GM12878 (cell line): ENCODE measurements at regions not wholly inside any gene's neighbourhood (a gene's known extent, or its start where the extent isn't known, plus 50 kb on each side); places are given as distances from the start of the nearest gene placed in this dataset.

ENCODE experiments used
- ATAC-seq: fragments of 200-7000 bp; cut with Tn5 transposase; 3 replicates; pipeline ENCODE4 v1.9.1; 2020; ENCODE audit warnings: mild to moderate bottlenecking, moderate library complexity
- BruUV-seq: library from RNA; stranded (reverse); fragments of 400-500 nt; replicated peaks from 2 replicates; lab custom pipeline; 2021; lab: Mats Ljungman, UMichigan
- CTCF ChIA-PET: fragments of 300-600 bp; sonication (Branson Sonifier 250); formaldehyde crosslinking; extraction: SDS; loops from one replicate; lab custom pipeline; 2021; ENCODE audit warnings: inconsistent platforms; lab: Yijun Ruan, JAX
- POLR2A ChIA-PET: fragments of 350-600 bp; formaldehyde crosslinking; extraction: SDS; loops from one replicate; lab custom pipeline; 2021; ENCODE audit warnings: inconsistent platforms; lab: Charles Lee
- RAD21 ChIA-PET: fragments of 300-600 bp; sonication (Branson Sonifier 250); formaldehyde crosslinking; loops from one replicate; lab custom pipeline; 2023; ENCODE audit warnings: antibody characterized with exemption; ENCODE audit not compliant: unreplicated experiment; lab: Charles Lee
- SMC1A ChIA-PET: fragments of 300-600 bp; sonication (Branson Sonifier 250); formaldehyde crosslinking; loops from one replicate; lab custom pipeline; 2023; ENCODE audit not compliant: unreplicated experiment, uncharacterized antibody; lab: Charles Lee
- DNase-seq: peaks from one replicate; pipeline ENCODE4 v3.0.0-alpha.2; 2011; ENCODE audit warnings: low read depth, low spot score
- FAIRE-seq: peaks from 3 replicates; lab custom pipeline; 2011; peaks lifted over from hg19 to GRCh38; lab: Jason Lieb, UNC
- H2AFZ ChIP-seq: 2 replicates; pipeline ENCODE4 v1.6.0; 2011; ENCODE audit warnings: low read depth, low read length, control low read depth; ENCODE audit not compliant: control insufficient read depth
- H3K27ac ChIP-seq: 2 replicates; pipeline ENCODE4 v1.5.1; 2011; ENCODE audit warnings: control low read depth; ENCODE audit not compliant: control insufficient read depth, insufficient read depth
- H3K27me3 ChIP-seq, 2 experiments: replicated peaks in 1 of 2; 2 replicates each; pipeline versions ENCODE4 v1.6.0 to v1.6.1; 2011; ENCODE audit warnings: low read length in 1 of 2; ENCODE audit not compliant: control insufficient read depth in 2 of 2, insufficient read depth in 2 of 2
- H3K36me3 ChIP-seq, 2 experiments: 2 replicates each; pipeline ENCODE4 v1.5.1; 2011; ENCODE audit warnings: low read length in 1 of 2; ENCODE audit not compliant: control insufficient read depth in 2 of 2, insufficient read depth in 2 of 2
- H3K4me1 ChIP-seq: 2 replicates; pipeline ENCODE4 v1.6.1; 2011; ENCODE audit warnings: mild to moderate bottlenecking, low read length, moderate library complexity, mixed read lengths; ENCODE audit not compliant: control insufficient read depth, insufficient read depth
- H3K4me2 ChIP-seq: 2 replicates; pipeline ENCODE4 v1.6.0; 2011; ENCODE audit warnings: control low read depth; ENCODE audit not compliant: control insufficient read depth, insufficient read depth
- H3K4me3 ChIP-seq: fragments of 200-600 bp; sonication (generic); 2 replicates; pipeline ENCODE4 v1.5.1; 2016
- H3K79me2 ChIP-seq: 2 replicates; pipeline ENCODE4 v1.6.0; 2011; ENCODE audit warnings: low read length; ENCODE audit not compliant: control insufficient read depth, insufficient read depth
- H3K9ac ChIP-seq: 2 replicates; pipeline ENCODE4 v1.8.0; 2011; ENCODE audit warnings: low read length, control low read depth, mixed read lengths; ENCODE audit not compliant: control insufficient read depth, insufficient read depth
- H3K9me3 ChIP-seq: replicated peaks from 3 replicates; pipeline ENCODE4 v1.5.1; 2011; ENCODE audit warnings: mild to moderate bottlenecking, low read length; ENCODE audit not compliant: control insufficient read depth, insufficient read depth
- H4K20me1 ChIP-seq: 2 replicates; pipeline ENCODE4 v1.6.0; 2011; ENCODE audit not compliant: control insufficient read depth, insufficient read depth
- ATF2 ChIP-seq: IDR thresholded peaks from 2 replicates; pipeline ENCODE4 v1.6.1; 2012; ENCODE audit warnings: low read length, inconsistent platforms
- BHLHE40 ChIP-seq, 2 experiments: fragments of 450-650 bp in 1 of 2; IDR thresholded peaks; 2 replicates each; pipeline ENCODE4 v1.6.1; 2011 to 2017; ENCODE audit warnings: low read depth in 2 of 2, borderline replicate concordance in 1 of 2, improper control_type of control experiment in 1 of 2, low read length in 1 of 2, mild to moderate bottlenecking in 1 of 2
- CBX5 ChIP-seq: sonication (generic); IDR thresholded peaks from 2 replicates; pipeline ENCODE4 v1.6.1; 2016; ENCODE audit warnings: low read depth, moderate library complexity, mild to moderate bottlenecking, inconsistent platforms
- GABPA ChIP-seq: IDR thresholded peaks from 2 replicates; pipeline ENCODE4 v1.6.1; 2014; ENCODE audit warnings: antibody characterized with exemption, low read depth, mild to moderate bottlenecking, inconsistent platforms
- HDAC6 ChIP-seq: fragments of 200-600 bp; sonication (generic); IDR thresholded peaks from one replicate; pipeline ENCODE4 v1.8.0; 2017; ENCODE audit warnings: antibody characterized with exemption; ENCODE audit not compliant: unreplicated experiment
- JUNB ChIP-seq: IDR thresholded peaks from 2 replicates; pipeline ENCODE4 v1.6.1; 2016; ENCODE audit warnings: antibody characterized with exemption, mild to moderate bottlenecking
- KAT2A ChIP-seq: conservative IDR thresholded peaks from 2 replicates; pipeline ENCODE4 v1.6.1; 2011; ENCODE audit warnings: low read depth, low read length; ENCODE audit not compliant: control insufficient read depth
- MTA3 ChIP-seq: IDR thresholded peaks from 2 replicates; pipeline ENCODE4 v1.6.1; 2012; ENCODE audit warnings: low read length, inconsistent platforms, borderline replicate concordance
- NFYB ChIP-seq: IDR thresholded peaks from 2 replicates; pipeline ENCODE4 v1.6.1; 2011; ENCODE audit warnings: low read depth, mild to moderate bottlenecking, low read length, improper control_type of control experiment, moderate library complexity; ENCODE audit not compliant: insufficient read depth
- NR2F1 ChIP-seq: fragments of 450-650 bp; conservative IDR thresholded peaks from 2 replicates; pipeline ENCODE4 v1.6.1; 2017; ENCODE audit warnings: mild to moderate bottlenecking
- POU2F2 ChIP-seq: IDR thresholded peaks from 3 replicates; pipeline ENCODE4 v1.6.1; 2011; ENCODE audit warnings: low read depth, mild to moderate bottlenecking, low read length, borderline replicate concordance
- SMAD1 ChIP-seq: fragments of 450-650 bp; IDR thresholded peaks from 2 replicates; pipeline ENCODE4 v1.6.1; 2018; ENCODE audit warnings: mild to moderate bottlenecking, low read depth; ENCODE audit not compliant: partially characterized antibody
- SMARCA5 ChIP-seq: fragments of 450-650 bp; IDR thresholded peaks from 2 replicates; pipeline ENCODE4 v1.6.1; 2017; ENCODE audit warnings: mild to moderate bottlenecking
- ZNF207 ChIP-seq: fragments of 450-650 bp; IDR thresholded peaks from 2 replicates; pipeline ENCODE4 v1.6.1; 2014; ENCODE audit warnings: antibody characterized with exemption, mild to moderate bottlenecking, borderline replicate concordance
- ZNF24 ChIP-seq: fragments of 450-650 bp; IDR thresholded peaks from 2 replicates; pipeline ENCODE4 v1.6.1; 2017; ENCODE audit warnings: antibody characterized with exemption, mild to moderate bottlenecking
- WGBS: methylation state at CpG from one replicate; pipeline ENCODE4 v1.1.6; 2016; ENCODE audit warnings: low lambda C conversion rate; ENCODE audit not compliant: insufficient replicate concordance, insufficient coverage; ENCODE audit errors: missing lambda C conversion rate; 5-methylcytosine and 5-hydroxymethylcytosine counted together
- in situ Hi-C: fragments of 300-500 bp; cut with MboI; formaldehyde crosslinking; loops from 9 replicates; pipeline ENCODE4 v1.14.3; 2018; ENCODE audit warnings: mixed read lengths
- intact Hi-C: fragments of 100-400 bp; cut with micrococcal nuclease; formaldehyde crosslinking; loops from one replicate; pipeline ENCODE4 v1.14.2; 2022; ENCODE audit not compliant: unreplicated experiment
- TF ChIP-seq, protein P1 (sequence below): fragments of 450-650 bp; IDR thresholded peaks from 2 replicates; pipeline ENCODE4 v1.6.1; 2017; ENCODE audit warnings: mild to moderate bottlenecking, moderate library complexity
- TF ChIP-seq, protein P2 (sequence below): fragments of 450-650 bp; IDR thresholded peaks from 2 replicates; pipeline ENCODE4 v1.6.1; 2016; ENCODE audit warnings: mild to moderate bottlenecking
- TF ChIP-seq, protein P3 (sequence below): fragments of 150-350 bp; IDR thresholded peaks from 2 replicates; pipeline ENCODE4 v1.6.1; 2014; ENCODE audit warnings: mild to moderate bottlenecking, low read depth, low read length

- DNase-seq (no peak), FAIRE-seq (no peak), ATAC-seq (no peak)
- in situ Hi-C loops (no loop called here), intact Hi-C loops (no loop called here)
- Histone ChIP-seq H3K79me2 (no peaks in the 10 kb centered on the region), H3K4me1 (no peaks in the 10 kb centered on the region), H3K9ac (no peak overlapping the region), H2AFZ (no peak overlapping the region), H3K36me3 (no peaks in the 10 kb centered on the region), H3K4me3 (no peak overlapping the region), H3K9me3 (no peaks in the 10 kb centered on the region; the same call in 2 of the 3 replicates), H3K4me2 (no peak overlapping the region), H3K27me3 (no peaks in the 10 kb centered on the region), H3K27ac (no peak overlapping the region), H4K20me1 (no peaks in the 10 kb centered on the region)
- no peak for TF ChIP-seq HDAC6
- TF ChIP-seq, protein P1, sequence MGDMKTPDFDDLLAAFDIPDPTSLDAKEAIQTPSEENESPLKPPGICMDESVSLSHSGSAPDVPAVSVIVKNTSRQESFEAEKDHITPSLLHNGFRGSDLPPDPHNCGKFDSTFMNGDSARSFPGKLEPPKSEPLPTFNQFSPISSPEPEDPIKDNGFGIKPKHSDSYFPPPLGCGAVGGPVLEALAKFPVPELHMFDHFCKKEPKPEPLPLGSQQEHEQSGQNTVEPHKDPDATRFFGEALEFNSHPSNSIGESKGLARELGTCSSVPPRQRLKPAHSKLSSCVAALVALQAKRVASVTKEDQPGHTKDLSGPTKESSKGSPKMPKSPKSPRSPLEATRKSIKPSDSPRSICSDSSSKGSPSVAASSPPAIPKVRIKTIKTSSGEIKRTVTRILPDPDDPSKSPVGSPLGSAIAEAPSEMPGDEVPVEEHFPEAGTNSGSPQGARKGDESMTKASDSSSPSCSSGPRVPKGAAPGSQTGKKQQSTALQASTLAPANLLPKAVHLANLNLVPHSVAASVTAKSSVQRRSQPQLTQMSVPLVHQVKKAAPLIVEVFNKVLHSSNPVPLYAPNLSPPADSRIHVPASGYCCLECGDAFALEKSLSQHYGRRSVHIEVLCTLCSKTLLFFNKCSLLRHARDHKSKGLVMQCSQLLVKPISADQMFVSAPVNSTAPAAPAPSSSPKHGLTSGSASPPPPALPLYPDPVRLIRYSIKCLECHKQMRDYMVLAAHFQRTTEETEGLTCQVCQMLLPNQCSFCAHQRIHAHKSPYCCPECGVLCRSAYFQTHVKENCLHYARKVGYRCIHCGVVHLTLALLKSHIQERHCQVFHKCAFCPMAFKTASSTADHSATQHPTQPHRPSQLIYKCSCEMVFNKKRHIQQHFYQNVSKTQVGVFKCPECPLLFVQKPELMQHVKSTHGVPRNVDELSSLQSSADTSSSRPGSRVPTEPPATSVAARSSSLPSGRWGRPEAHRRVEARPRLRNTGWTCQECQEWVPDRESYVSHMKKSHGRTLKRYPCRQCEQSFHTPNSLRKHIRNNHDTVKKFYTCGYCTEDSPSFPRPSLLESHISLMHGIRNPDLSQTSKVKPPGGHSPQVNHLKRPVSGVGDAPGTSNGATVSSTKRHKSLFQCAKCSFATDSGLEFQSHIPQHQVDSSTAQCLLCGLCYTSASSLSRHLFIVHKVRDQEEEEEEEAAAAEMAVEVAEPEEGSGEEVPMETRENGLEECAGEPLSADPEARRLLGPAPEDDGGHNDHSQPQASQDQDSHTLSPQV, result no peak
- no peak for TF ChIP-seq KAT2A
- TF ChIP-seq, protein P2, sequence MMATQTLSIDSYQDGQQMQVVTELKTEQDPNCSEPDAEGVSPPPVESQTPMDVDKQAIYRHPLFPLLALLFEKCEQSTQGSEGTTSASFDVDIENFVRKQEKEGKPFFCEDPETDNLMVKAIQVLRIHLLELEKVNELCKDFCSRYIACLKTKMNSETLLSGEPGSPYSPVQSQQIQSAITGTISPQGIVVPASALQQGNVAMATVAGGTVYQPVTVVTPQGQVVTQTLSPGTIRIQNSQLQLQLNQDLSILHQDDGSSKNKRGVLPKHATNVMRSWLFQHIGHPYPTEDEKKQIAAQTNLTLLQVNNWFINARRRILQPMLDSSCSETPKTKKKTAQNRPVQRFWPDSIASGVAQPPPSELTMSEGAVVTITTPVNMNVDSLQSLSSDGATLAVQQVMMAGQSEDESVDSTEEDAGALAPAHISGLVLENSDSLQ, result no peak
- TF ChIP-seq SMAD1, result no peak
- TF ChIP-seq GABPA, result no peak
- no peak for TF ChIP-seq SMARCA5
- TF ChIP-seq NR2F1, result no peak
- no peak for TF ChIP-seq BHLHE40 (IDR thresholded peaks at IDR 0.05; ENCODE audit: borderline replicate concordance in 1 of 2, low read depth in 2 of 2, low read length in 1 of 2)
- TF ChIP-seq, protein P3, sequence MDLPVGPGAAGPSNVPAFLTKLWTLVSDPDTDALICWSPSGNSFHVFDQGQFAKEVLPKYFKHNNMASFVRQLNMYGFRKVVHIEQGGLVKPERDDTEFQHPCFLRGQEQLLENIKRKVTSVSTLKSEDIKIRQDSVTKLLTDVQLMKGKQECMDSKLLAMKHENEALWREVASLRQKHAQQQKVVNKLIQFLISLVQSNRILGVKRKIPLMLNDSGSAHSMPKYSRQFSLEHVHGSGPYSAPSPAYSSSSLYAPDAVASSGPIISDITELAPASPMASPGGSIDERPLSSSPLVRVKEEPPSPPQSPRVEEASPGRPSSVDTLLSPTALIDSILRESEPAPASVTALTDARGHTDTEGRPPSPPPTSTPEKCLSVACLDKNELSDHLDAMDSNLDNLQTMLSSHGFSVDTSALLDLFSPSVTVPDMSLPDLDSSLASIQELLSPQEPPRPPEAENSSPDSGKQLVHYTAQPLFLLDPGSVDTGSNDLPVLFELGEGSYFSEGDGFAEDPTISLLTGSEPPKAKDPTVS, result no peak
- no peak for TF ChIP-seq MTA3
- TF ChIP-seq CBX5, result no peak
- no peak for TF ChIP-seq ZNF24
- no peak for TF ChIP-seq NFYB
- TF ChIP-seq POU2F2, result no peak
- TF ChIP-seq JUNB, result no peak
- TF ChIP-seq ATF2, result no peak
- TF ChIP-seq ZNF207, result no peak
- ChIA-PET SMC1A (no interaction called here), POLR2A (no interaction called here), RAD21 (no interaction called here), CTCF (no interaction called here)
- 64% methylated on average over 10 of the region's 10 CpGs for WGBS
- no TSS peak for BruUV-seq
These were observed 767.9 kb upstream of the ID2 start for GRCh38 chr2:7913974-7914373.
